MM.1S (cell line): ENCODE measurements at regions not wholly inside any gene's neighbourhood (a gene's known extent, or its start where the extent isn't known, plus 50 kb on each side); places are given as distances from the start of the nearest gene placed in this dataset.

Source experiments
- CTCF ChIP-seq: fragments of 300-600 bp; sonication (generic); IDR thresholded peaks from 2 replicates; pipeline ENCODE4 v1.5.1; 2016; ENCODE audit warnings: antibody characterized with exemption, low read length, mixed read lengths
- EZH2 ChIP-seq: fragments of 300-600 bp; sonication (generic); optimal IDR thresholded peaks from 2 replicates; pipeline ENCODE3; 2017; ENCODE audit warnings: low read depth, mild to moderate bottlenecking, antibody characterized with exemption, low read length, mixed read lengths
- EZH2phosphoT487 ChIP-seq: fragments of 300-600 bp; sonication (generic); IDR thresholded peaks from 2 replicates; pipeline ENCODE4 v1.6.1; 2018; ENCODE audit warnings: antibody characterized with exemption, low read length

- TF ChIP-seq CTCF (no peak), EZH2phosphoT487 (no peak), EZH2 (no peak)
Measured at GRCh38 chr4:167602157-167602556, 367.9 kb upstream of the SPOCK3 start.
